OCI-LY7 (cell line): ENCODE measurements at regions not wholly inside any gene's neighbourhood (a gene's known extent, or its start where the extent isn't known, plus 50 kb on each side); places are given as distances from the start of the nearest gene placed in this dataset.

Experiments
- EZH2phosphoT487 ChIP-seq: fragments of 200-600 bp; sonication (generic); IDR thresholded peaks from 2 replicates; pipeline ENCODE4 v1.6.1; 2018; ENCODE audit warnings: low read depth, borderline replicate concordance, mild to moderate bottlenecking, mixed run types, antibody characterized with exemption, low read length, moderate library complexity, mixed read lengths
- TF ChIP-seq, protein P1 (sequence below): fragments of 200-600 bp; sonication (generic); conservative IDR thresholded peaks from 2 replicates; pipeline ENCODE4 v1.5.1; 2014; ENCODE audit warnings: mild to moderate bottlenecking, antibody characterized with exemption, low read length, moderate library complexity, mixed read lengths

DNA sequence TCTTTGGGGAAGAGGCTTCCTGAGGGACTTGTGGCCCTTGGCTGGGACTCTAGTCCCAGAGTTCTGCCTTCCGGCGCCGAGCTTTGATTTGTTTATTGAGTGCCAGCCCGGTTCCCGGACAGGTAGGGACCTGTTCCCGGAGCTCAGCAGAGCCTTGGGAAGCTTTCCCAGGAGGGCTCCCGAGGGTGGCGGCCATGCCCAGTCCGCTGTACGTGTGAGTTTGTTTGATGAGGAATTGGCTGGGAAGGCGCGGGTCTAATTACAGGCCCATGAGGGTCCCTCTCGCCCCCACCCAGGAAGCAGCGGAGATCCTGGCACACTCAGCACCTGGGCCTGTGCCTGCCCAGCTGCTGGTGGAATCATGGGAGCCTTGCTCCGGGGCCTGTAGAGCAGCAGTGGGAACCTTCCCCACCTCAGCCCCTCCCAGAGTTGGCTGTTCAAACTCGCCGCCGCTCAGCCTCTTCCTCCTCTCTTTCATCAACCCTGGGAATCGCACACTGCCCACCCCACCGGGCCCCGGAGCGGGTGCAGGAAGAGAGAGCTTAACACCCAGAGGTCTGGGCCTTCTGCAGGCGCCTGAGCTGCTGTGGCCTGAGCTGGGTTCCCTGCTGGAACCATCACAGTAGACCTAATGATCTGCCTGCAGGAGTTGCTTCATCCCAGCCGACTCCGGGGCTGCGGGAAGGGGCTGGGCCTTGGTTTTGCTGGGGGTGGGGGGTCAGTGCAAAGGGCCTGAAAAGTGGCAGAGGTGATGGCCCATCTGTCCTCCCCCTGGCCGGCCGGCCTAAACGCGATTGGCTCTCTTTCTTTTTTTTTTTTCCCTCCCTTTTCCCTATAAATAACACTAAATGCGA, 313.7 kb downstream of the SEC14L1 start:
- TF ChIP-seq, protein P1, sequence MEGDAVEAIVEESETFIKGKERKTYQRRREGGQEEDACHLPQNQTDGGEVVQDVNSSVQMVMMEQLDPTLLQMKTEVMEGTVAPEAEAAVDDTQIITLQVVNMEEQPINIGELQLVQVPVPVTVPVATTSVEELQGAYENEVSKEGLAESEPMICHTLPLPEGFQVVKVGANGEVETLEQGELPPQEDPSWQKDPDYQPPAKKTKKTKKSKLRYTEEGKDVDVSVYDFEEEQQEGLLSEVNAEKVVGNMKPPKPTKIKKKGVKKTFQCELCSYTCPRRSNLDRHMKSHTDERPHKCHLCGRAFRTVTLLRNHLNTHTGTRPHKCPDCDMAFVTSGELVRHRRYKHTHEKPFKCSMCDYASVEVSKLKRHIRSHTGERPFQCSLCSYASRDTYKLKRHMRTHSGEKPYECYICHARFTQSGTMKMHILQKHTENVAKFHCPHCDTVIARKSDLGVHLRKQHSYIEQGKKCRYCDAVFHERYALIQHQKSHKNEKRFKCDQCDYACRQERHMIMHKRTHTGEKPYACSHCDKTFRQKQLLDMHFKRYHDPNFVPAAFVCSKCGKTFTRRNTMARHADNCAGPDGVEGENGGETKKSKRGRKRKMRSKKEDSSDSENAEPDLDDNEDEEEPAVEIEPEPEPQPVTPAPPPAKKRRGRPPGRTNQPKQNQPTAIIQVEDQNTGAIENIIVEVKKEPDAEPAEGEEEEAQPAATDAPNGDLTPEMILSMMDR, result no peak
- no peak for TF ChIP-seq EZH2phosphoT487
